Inflammatory macrophage (primary cell): ENCODE measurements at regions not wholly inside any gene's neighbourhood (a gene's known extent, or its start where the extent isn't known, plus 50 kb on each side); places are given as distances from the start of the nearest gene placed in this dataset.
"Not testable (repeated sequence)": the region's sequence is repeated elsewhere in the genome, so short reads cannot be mapped to it uniquely, and the experiment has no call there.

Source experiments
- DNase-seq, 2 donors: peaks; one replicate each; pipeline ENCODE4 v3.0.0-alpha.2; 2020 to 2022

GRCh38 chr2:167675906-167676305, 571.5 kb downstream of the STK39 start:
- DNase-seq, result no peak

- no peak for DNase-seq
These were observed 576.8 kb downstream of the STK39 start for GRCh38 chr2:167670588-167670987.

GRCh38 chr2:167653131-167653530, 594.3 kb downstream of the STK39 start:
- DNase-seq, result no peak

GRCh38 chr2:167652401-167652800, 595.0 kb downstream of the STK39 start:
- DNase-seq, result no peak

- no peak for DNase-seq
These were observed 595.8 kb downstream of the STK39 start for GRCh38 chr2:167651406-167652151.

GRCh38 chr2:167646557-167646956, 600.8 kb downstream of the STK39 start:
- no peak for DNase-seq

GRCh38 chr2:167640096-167640495, 607.3 kb downstream of the STK39 start:
- DNase-seq, result no peak

- no peak for DNase-seq
These were observed 609.7 kb downstream of the STK39 start for GRCh38 chr2:167637741-167638140.

GRCh38 chr2:167632271-167632670, 615.1 kb downstream of the STK39 start:
- not testable (repeated sequence) for DNase-seq

GRCh38 chr2:167626961-167627360, 620.4 kb downstream of the STK39 start:
- no peak for DNase-seq

- no peak for DNase-seq
These were observed 621.1 kb downstream of the STK39 start for GRCh38 chr2:167626301-167626700.

GRCh38 chr2:167616997-167617396, 630.4 kb downstream of the STK39 start:
- DNase-seq, result no peak

GRCh38 chr2:167613471-167613870, 633.9 kb downstream of the STK39 start:
- DNase-seq, result no peak

GRCh38 chr2:167608487-167608886, 638.9 kb downstream of the STK39 start:
- no peak for DNase-seq

GRCh38 chr2:167607731-167608130, 639.7 kb downstream of the STK39 start:
- no peak for DNase-seq

GRCh38 chr2:167607211-167607610, 640.2 kb downstream of the STK39 start:
- DNase-seq, result no peak

GRCh38 chr2:167602122-167602521, 645.3 kb downstream of the STK39 start:
- DNase-seq, result no peak

- DNase-seq, result no peak
These were observed 648.2 kb downstream of the STK39 start for GRCh38 chr2:167599219-167599618.

GRCh38 chr2:167595839-167596471, 651.4 kb downstream of the STK39 start:
- no peak for DNase-seq

GRCh38 chr2:167595021-167595420, 652.4 kb downstream of the STK39 start:
- no peak for DNase-seq

GRCh38 chr2:167592441-167592840, 655.0 kb downstream of the STK39 start:
- DNase-seq, result no peak

- DNase-seq, result no peak
These were observed 664.8 kb downstream of the STK39 start for GRCh38 chr2:167582619-167583018.

- DNase-seq, result no peak
These were observed 665.3 kb downstream of the STK39 start for GRCh38 chr2:167581961-167582574.

- no peak for DNase-seq
These were observed 667.6 kb downstream of the STK39 start for GRCh38 chr2:167579826-167580225.
